ENCODE measurements at regions not wholly inside any gene's neighbourhood (a gene's known extent, or its start where the extent isn't known, plus 50 kb on each side); places are given as distances from the start of the nearest gene placed in this dataset.
"Not testable (repeated sequence)": the region's sequence is repeated elsewhere in the genome, so short reads cannot be mapped to it uniquely, and the experiment has no call there.

DNA sequence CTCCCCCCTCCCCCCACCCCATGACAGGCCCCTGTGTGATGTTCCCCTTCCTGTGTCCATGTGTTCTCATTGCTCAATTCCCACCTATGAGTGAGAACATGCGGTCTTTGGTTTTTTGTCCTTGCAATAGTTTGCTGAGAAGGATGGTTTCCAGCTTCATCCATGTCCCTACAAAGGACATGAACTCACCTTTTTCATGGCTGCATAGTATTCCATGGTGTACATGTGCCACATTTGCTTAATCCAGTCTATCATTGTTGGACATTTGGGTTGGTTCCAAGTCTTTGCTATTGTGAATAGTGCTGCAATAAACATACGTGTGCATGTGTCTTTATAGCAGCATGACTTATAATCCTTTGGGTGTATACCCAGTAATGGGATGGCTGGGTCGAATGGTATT lies 712.4 kb downstream of the JRKL start:
- FAIRE-seq; H3K4me1 ChIP-seq (ENCODE audit: control insufficient read depth, insufficient read depth, low read length); H3K27me3 ChIP-seq (replicated peaks in 1 of 2; ENCODE audit: control insufficient read depth in 2 of 2, insufficient read depth in 2 of 2, low read length in 1 of 2); SMC1A ChIA-PET (ENCODE audit: uncharacterized antibody, unreplicated experiment); H3K36me3 ChIP-seq (ENCODE audit: control insufficient read depth in 2 of 2, insufficient read depth in 2 of 2, low read length in 1 of 2); DNase-seq (ENCODE audit: low read depth, low spot score); H3K9me3 ChIP-seq (replicated peaks; ENCODE audit: control insufficient read depth, insufficient read depth, low read length); H3K4me3 ChIP-seq; ATAC-seq; H3K79me2 ChIP-seq (ENCODE audit: control insufficient read depth, insufficient read depth, low read length); RAD21 ChIA-PET (ENCODE audit: unreplicated experiment); H2AFZ ChIP-seq (ENCODE audit: control insufficient read depth, low read depth, low read length); H3K27ac ChIP-seq (ENCODE audit: control insufficient read depth, insufficient read depth); POLR2A ChIA-PET; BruUV-seq (replicated peaks); H3K9ac ChIP-seq (ENCODE audit: control insufficient read depth, insufficient read depth, low read length); H3K4me2 ChIP-seq (ENCODE audit: control insufficient read depth, insufficient read depth); H4K20me1 ChIP-seq (ENCODE audit: control insufficient read depth, insufficient read depth); in situ Hi-C loops (cut with MboI); intact Hi-C loops (cut with micrococcal nuclease; ENCODE audit: unreplicated experiment); CTCF ChIA-PET: not testable (repeated sequence)
- WGBS (ENCODE audit: insufficient coverage, insufficient replicate concordance, low lambda C conversion rate, missing lambda C conversion rate): 13% methylated on average over 2 of the region's 3 CpGs

DNA sequence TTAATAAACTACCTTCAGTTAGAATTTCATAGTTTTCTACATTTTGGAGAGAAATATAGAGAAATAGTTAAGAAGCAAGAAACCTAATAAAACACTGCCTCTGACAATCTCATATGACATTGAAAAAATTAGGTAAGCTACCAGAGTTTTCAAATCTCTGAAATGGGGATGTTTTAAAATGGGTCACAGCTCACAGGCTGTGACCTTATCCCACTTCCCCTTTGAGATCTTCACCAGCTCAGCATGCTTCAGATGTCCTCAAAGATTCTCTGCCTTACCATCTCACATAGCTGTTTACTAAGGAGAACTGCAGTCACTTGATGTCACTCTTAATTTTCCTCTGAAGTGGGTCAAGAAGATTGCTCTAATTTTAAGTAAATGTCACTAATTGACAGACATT lies 717.8 kb downstream of the JRKL start:
- H4K20me1 ChIP-seq (ENCODE audit: control insufficient read depth, insufficient read depth): no peaks in the 10 kb centered on the region
- H3K4me1 ChIP-seq (ENCODE audit: control insufficient read depth, insufficient read depth, low read length): no peaks in the 10 kb centered on the region
- ATAC-seq (peak; percentile 88), FAIRE-seq (no peak), DNase-seq (ENCODE audit: low read depth, low spot score) (no peak)
- ChIA-PET POLR2A (no interaction called here), CTCF (interaction anchor here (1.0 to 2.0 kb wide), 4 partner anchors 24 to 33 kb away, joined by 3 to 7 read pairs (median 4); no protein-coding TSS in a partner anchor), RAD21 (ENCODE audit: unreplicated experiment) (interaction anchor here (1.4 to 3.0 kb wide), 3 partner anchors 25 to 33 kb away, joined by 4 to 20 read pairs (median 11); no protein-coding TSS in a partner anchor), SMC1A (ENCODE audit: uncharacterized antibody, unreplicated experiment) (interaction anchor here (0.7 to 4.4 kb wide), 5 partner anchors 14 to 28 kb away, joined by 3 to 27 read pairs (median 4); no protein-coding TSS in a partner anchor)
- H3K27ac ChIP-seq (ENCODE audit: control insufficient read depth, insufficient read depth): no peak overlapping the region
- no peaks in the 10 kb centered on the region for H3K9me3 ChIP-seq (replicated peaks; ENCODE audit: control insufficient read depth, insufficient read depth, low read length)
- H3K9ac ChIP-seq (ENCODE audit: control insufficient read depth, insufficient read depth, low read length): no peak overlapping the region
- no peak overlapping the region for H2AFZ ChIP-seq (ENCODE audit: control insufficient read depth, low read depth, low read length)
- in situ Hi-C loops (cut with MboI): no loop called here
- no peak overlapping the region for H3K4me2 ChIP-seq (ENCODE audit: control insufficient read depth, insufficient read depth)
- intact Hi-C loops (cut with micrococcal nuclease; ENCODE audit: unreplicated experiment): no loop called here
- H3K36me3 ChIP-seq (ENCODE audit: control insufficient read depth in 2 of 2, insufficient read depth in 2 of 2, low read length in 1 of 2): no peaks in the 10 kb centered on the region
- no peaks in the 10 kb centered on the region for H3K27me3 ChIP-seq (replicated peaks in 1 of 2; ENCODE audit: control insufficient read depth in 2 of 2, insufficient read depth in 2 of 2, low read length in 1 of 2)
- BruUV-seq (replicated peaks): no TSS peak
- H3K4me3 ChIP-seq: no peak overlapping the region
- no peaks in the 10 kb centered on the region for H3K79me2 ChIP-seq (ENCODE audit: control insufficient read depth, insufficient read depth, low read length)
- TF ChIP-seq SIX5 (IDR thresholded peaks at IDR 0.05; ENCODE audit: low read depth, low read length, severe bottlenecking) (no peak), SMARCA5 (IDR thresholded peaks at IDR 0.05) (peak; percentile 57; the same call in 1 of the 2 replicates), SP1 (IDR thresholded peaks at IDR 0.05; ENCODE audit: low read depth, low read length) (no peak), SPI1 (IDR thresholded peaks at IDR 0.05; ENCODE audit: borderline replicate concordance, insufficient read depth, low read depth, low read length) (peak; percentile 84; the same call in 1 of the 2 replicates), ZNF217 (IDR thresholded peaks at IDR 0.05) (0 out of 2 replicates have a peak, but pooled peaks have one; percentile 38), RBBP5 (conservative IDR thresholded peaks at IDR 0.05) (no peak), EED (IDR thresholded peaks at IDR 0.05; ENCODE audit: low read depth) (no peak), ZNF207 (IDR thresholded peaks at IDR 0.05; ENCODE audit: borderline replicate concordance) (no peak), NR2F1 (conservative IDR thresholded peaks at IDR 0.05) (0 out of 2 replicates have a peak, but pooled peaks have one; percentile 42), RCOR1 (conservative IDR thresholded peaks at IDR 0.05; ENCODE audit: low read depth, low read length) (no peak)
- TF ChIP-seq, protein P1, sequence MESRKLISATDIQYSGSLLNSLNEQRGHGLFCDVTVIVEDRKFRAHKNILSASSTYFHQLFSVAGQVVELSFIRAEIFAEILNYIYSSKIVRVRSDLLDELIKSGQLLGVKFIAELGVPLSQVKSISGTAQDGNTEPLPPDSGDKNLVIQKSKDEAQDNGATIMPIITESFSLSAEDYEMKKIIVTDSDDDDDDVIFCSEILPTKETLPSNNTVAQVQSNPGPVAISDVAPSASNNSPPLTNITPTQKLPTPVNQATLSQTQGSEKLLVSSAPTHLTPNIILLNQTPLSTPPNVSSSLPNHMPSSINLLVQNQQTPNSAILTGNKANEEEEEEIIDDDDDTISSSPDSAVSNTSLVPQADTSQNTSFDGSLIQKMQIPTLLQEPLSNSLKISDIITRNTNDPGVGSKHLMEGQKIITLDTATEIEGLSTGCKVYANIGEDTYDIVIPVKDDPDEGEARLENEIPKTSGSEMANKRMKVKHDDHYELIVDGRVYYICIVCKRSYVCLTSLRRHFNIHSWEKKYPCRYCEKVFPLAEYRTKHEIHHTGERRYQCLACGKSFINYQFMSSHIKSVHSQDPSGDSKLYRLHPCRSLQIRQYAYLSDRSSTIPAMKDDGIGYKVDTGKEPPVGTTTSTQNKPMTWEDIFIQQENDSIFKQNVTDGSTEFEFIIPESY (IDR thresholded peaks at IDR 0.05): no peak
- TF ChIP-seq, protein P2, sequence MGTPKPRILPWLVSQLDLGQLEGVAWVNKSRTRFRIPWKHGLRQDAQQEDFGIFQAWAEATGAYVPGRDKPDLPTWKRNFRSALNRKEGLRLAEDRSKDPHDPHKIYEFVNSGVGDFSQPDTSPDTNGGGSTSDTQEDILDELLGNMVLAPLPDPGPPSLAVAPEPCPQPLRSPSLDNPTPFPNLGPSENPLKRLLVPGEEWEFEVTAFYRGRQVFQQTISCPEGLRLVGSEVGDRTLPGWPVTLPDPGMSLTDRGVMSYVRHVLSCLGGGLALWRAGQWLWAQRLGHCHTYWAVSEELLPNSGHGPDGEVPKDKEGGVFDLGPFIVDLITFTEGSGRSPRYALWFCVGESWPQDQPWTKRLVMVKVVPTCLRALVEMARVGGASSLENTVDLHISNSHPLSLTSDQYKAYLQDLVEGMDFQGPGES (IDR thresholded peaks at IDR 0.05): no peak
- TF ChIP-seq, protein P3, sequence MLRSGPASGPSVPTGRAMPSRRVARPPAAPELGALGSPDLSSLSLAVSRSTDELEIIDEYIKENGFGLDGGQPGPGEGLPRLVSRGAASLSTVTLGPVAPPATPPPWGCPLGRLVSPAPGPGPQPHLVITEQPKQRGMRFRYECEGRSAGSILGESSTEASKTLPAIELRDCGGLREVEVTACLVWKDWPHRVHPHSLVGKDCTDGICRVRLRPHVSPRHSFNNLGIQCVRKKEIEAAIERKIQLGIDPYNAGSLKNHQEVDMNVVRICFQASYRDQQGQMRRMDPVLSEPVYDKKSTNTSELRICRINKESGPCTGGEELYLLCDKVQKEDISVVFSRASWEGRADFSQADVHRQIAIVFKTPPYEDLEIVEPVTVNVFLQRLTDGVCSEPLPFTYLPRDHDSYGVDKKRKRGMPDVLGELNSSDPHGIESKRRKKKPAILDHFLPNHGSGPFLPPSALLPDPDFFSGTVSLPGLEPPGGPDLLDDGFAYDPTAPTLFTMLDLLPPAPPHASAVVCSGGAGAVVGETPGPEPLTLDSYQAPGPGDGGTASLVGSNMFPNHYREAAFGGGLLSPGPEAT (IDR thresholded peaks at IDR 0.05; ENCODE audit: low read depth): no peak

All from GM12878 (cell line).